Mucosa of rectum (tissue), 2 donors: ENCODE measurements at regions not wholly inside any gene's neighbourhood (a gene's known extent, or its start where the extent isn't known, plus 50 kb on each side); places are given as distances from the start of the nearest gene placed in this dataset.

ENCODE experiments used
- H3K27ac ChIP-seq, 2 donors: one replicate each; pipeline ENCODE4 v1.7.0; 2013; ENCODE audit warnings: inconsistent platforms in 2 of 2, low read depth in 2 of 2, low read length in 2 of 2
- H3K27me3 ChIP-seq, 2 donors: one replicate each; pipeline ENCODE4 v1.7.0; 2013; ENCODE audit warnings: low read length in 2 of 2; ENCODE audit not compliant: control insufficient read depth in 2 of 2, insufficient read depth in 2 of 2
- H3K36me3 ChIP-seq, 2 donors: one replicate each; pipeline ENCODE4 v1.7.0; 2013; ENCODE audit warnings: low read length in 2 of 2; ENCODE audit not compliant: control insufficient read depth in 2 of 2, insufficient read depth in 2 of 2
- H3K4me1 ChIP-seq, 2 donors: one replicate each; pipeline ENCODE4 v1.7.0; 2013; ENCODE audit warnings: low read length in 2 of 2, mild to moderate bottlenecking in 1 of 2; ENCODE audit not compliant: control insufficient read depth in 2 of 2, insufficient read depth in 2 of 2
- H3K4me3 ChIP-seq, 2 donors: one replicate each; pipeline ENCODE4 v1.7.0; 2013; ENCODE audit warnings: low read length in 2 of 2
- H3K9ac ChIP-seq, 2 donors: one replicate each; pipeline ENCODE4 v1.7.0; 2013; ENCODE audit warnings: low read length in 2 of 2, low read depth in 1 of 2, mild to moderate bottlenecking in 1 of 2
- H3K9me3 ChIP-seq, 2 donors: one replicate each; pipeline ENCODE4 v1.7.0; 2013; ENCODE audit warnings: low read length in 2 of 2; ENCODE audit not compliant: control insufficient read depth in 2 of 2
- donor health status: healthy.
- donor health status: Normal muscosa, but diverticular disease.

- H3K4me1 ChIP-seq, result no peaks in the 10 kb centered on the region
- H3K9ac ChIP-seq, result no peak overlapping the region
- no peak overlapping the region for H3K4me3 ChIP-seq
- no peaks in the 10 kb centered on the region for H3K27me3 ChIP-seq
- H3K36me3 ChIP-seq, result no peaks in the 10 kb centered on the region
- no peak overlapping the region for H3K27ac ChIP-seq
- H3K9me3 ChIP-seq, result no peaks in the 10 kb centered on the region
Observed at GRCh38 chr2:217006217-217006616, 146.4 kb upstream of the TNP1 start.

GRCh38 chr2:217004656-217005055 lies 144.8 kb upstream of the TNP1 start:
- Histone ChIP-seq H3K4me1 (no peaks in the 10 kb centered on the region), H3K27me3 (no peaks in the 10 kb centered on the region), H3K4me3 (no peak overlapping the region), H3K36me3 (no peaks in the 10 kb centered on the region), H3K9ac (no peak overlapping the region), H3K9me3 (no peaks in the 10 kb centered on the region), H3K27ac (no peak overlapping the region)

- H3K36me3 ChIP-seq, result no peaks in the 10 kb centered on the region
- no peaks in the 10 kb centered on the region for H3K9me3 ChIP-seq
- no peak overlapping the region for H3K9ac ChIP-seq
- H3K27me3 ChIP-seq, result no peaks in the 10 kb centered on the region
- H3K27ac ChIP-seq, result no peak overlapping the region
- H3K4me3 ChIP-seq, result no peak overlapping the region
- H3K4me1 ChIP-seq, result no peaks in the 10 kb centered on the region
Observed at GRCh38 chr2:217001740-217002139, 141.9 kb upstream of the TNP1 start.

DNA sequence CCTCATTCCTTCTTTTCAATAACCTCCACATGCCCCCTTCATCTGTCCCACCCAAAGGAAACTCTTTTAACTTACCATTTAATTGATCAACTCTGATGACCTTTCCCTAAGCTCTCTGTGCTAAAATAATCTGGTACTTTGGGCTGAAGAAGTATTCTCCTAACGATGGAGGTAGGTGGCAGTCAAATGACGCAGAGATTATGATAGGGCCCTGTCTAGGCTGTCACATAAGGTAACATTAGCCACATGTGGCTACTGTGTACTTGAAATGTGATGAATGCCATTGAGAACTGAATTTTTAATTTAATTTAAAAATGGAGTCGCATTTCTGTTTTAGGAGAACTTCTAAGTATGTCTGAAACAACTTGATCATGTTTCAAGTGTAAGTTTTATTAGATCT lies 140.5 kb upstream of the TNP1 start:
- no peak overlapping the region for H3K27ac ChIP-seq
- H3K36me3 ChIP-seq, result no peaks in the 10 kb centered on the region
- no peaks in the 10 kb centered on the region for H3K4me1 ChIP-seq
- no peaks in the 10 kb centered on the region for H3K27me3 ChIP-seq
- H3K9me3 ChIP-seq, result no peaks in the 10 kb centered on the region
- H3K9ac ChIP-seq, result no peak overlapping the region
- H3K4me3 ChIP-seq, result no peak overlapping the region

DNA sequence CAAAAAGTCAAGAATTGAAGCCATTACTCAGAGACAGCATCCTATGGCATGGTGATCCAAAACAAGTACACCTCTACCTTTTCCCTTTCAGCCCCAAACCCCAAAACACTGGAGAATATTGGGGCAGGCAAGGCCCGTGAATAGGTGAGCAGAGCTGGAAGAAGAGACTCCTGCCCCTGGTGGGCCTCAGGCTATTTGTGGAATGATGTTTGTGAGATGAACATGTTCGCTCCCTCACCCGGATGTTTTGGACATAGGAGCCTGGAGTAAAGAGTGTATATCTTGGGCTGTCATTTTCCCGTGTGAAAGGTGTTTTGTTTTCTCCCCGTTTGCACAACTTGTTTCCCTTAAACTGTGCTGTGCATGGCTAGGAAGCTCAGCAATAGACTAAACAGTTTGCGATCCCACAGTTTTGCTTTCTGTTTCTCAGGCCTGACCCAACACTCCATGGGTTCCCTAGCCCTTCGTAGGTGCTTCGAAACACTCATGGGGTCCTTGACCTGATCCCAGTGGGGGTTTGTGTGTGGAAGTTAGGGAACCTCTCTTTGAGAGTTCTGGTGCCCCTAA lies 136.5 kb upstream of the TNP1 start:
- no peak overlapping the region for H3K27ac ChIP-seq

DNA sequence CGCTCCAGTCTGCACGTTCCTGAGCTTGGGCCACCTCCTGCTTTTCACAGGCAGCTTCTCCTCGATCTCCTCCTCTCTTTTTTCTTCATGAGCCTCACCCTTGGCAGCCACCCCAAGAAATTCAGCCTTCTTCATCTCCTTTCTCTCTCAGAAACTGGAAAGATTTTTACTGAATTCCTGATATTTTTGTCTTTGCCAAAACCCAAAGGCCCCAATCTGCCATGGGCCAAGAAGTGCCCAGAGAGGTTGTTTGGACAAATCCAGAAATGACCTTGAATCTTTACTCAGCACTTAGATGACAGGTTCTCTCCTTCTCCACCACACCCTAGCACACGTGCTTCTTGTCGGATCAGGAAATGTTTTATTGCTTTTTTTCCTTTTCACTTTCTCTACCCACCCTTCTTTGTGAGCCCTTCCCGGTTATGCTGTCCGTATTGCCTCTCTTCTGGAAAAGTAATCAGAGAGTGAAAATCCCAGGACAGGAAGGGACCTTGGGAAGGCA lies 134.5 kb upstream of the TNP1 start:
- H3K9me3 ChIP-seq, result no peaks in the 10 kb centered on the region
- H3K4me1 ChIP-seq, result no peaks in the 10 kb centered on the region
- no peak overlapping the region for H3K27ac ChIP-seq
- H3K4me3 ChIP-seq, result no peak overlapping the region
- no peaks in the 10 kb centered on the region for H3K27me3 ChIP-seq
- H3K9ac ChIP-seq, result no peak overlapping the region
- no peaks in the 10 kb centered on the region for H3K36me3 ChIP-seq

More for the DNA sequence above, 136.5 kb upstream of the TNP1 start:
- Histone ChIP-seq H3K9ac (no peak overlapping the region), H3K9me3 (no peaks in the 10 kb centered on the region), H3K4me3 (no peak overlapping the region), H3K27me3 (no peaks in the 10 kb centered on the region), H3K36me3 (no peaks in the 10 kb centered on the region), H3K4me1 (no peaks in the 10 kb centered on the region)

- Histone ChIP-seq H3K9ac (no peak overlapping the region), H3K9me3 (no peaks in the 10 kb centered on the region), H3K4me1 (no peaks in the 10 kb centered on the region), H3K36me3 (no peaks in the 10 kb centered on the region), H3K27ac (no peak overlapping the region), H3K27me3 (no peaks in the 10 kb centered on the region), H3K4me3 (no peak overlapping the region)
Observed at GRCh38 chr2:216992056-216992675, 132.3 kb upstream of the TNP1 start.

- no peaks in the 10 kb centered on the region for H3K9me3 ChIP-seq
- no peak overlapping the region for H3K9ac ChIP-seq
- H3K27me3 ChIP-seq, result no peaks in the 10 kb centered on the region
- no peaks in the 10 kb centered on the region for H3K4me1 ChIP-seq
- no peaks in the 10 kb centered on the region for H3K36me3 ChIP-seq
- no peak overlapping the region for H3K27ac ChIP-seq
- no peak overlapping the region for H3K4me3 ChIP-seq
Observed at GRCh38 chr2:216991563-216991962, 131.7 kb upstream of the TNP1 start.

- Histone ChIP-seq H3K27ac (no peak overlapping the region), H3K4me1 (no peaks in the 10 kb centered on the region), H3K9me3 (no peaks in the 10 kb centered on the region), H3K27me3 (no peaks in the 10 kb centered on the region), H3K9ac (no peak overlapping the region), H3K36me3 (no peaks in the 10 kb centered on the region), H3K4me3 (no peak overlapping the region)
Observed at GRCh38 chr2:216989340-216990129, 129.7 kb upstream of the TNP1 start.

- no peak overlapping the region for H3K9ac ChIP-seq
- no peaks in the 10 kb centered on the region for H3K4me1 ChIP-seq
- H3K9me3 ChIP-seq, result no peaks in the 10 kb centered on the region
- H3K27ac ChIP-seq, result no peak overlapping the region
- H3K36me3 ChIP-seq, result no peaks in the 10 kb centered on the region
- H3K4me3 ChIP-seq, result no peak overlapping the region
- no peaks in the 10 kb centered on the region for H3K27me3 ChIP-seq
Observed at GRCh38 chr2:216987252-216987821, 127.5 kb upstream of the TNP1 start.
